GM12892 (cell line): ENCODE measurements at regions not wholly inside any gene's neighbourhood (a gene's known extent, or its start where the extent isn't known, plus 50 kb on each side); places are given as distances from the start of the nearest gene placed in this dataset.

Source experiments
- POLR2A ChIP-seq: IDR thresholded peaks from 2 replicates; pipeline ENCODE4 v1.6.1; 2011; ENCODE audit warnings: low read depth, low read length, control low read depth
- POLR2AphosphoS5 ChIP-seq: IDR thresholded peaks from 2 replicates; pipeline ENCODE4 v1.6.1; 2011; ENCODE audit warnings: low read depth, low read length, control low read depth
- TAF1 ChIP-seq: IDR thresholded peaks from 2 replicates; pipeline ENCODE4 v1.6.1; 2011; ENCODE audit warnings: low read depth, mild to moderate bottlenecking, control low read depth, low read length, borderline replicate concordance

DNA sequence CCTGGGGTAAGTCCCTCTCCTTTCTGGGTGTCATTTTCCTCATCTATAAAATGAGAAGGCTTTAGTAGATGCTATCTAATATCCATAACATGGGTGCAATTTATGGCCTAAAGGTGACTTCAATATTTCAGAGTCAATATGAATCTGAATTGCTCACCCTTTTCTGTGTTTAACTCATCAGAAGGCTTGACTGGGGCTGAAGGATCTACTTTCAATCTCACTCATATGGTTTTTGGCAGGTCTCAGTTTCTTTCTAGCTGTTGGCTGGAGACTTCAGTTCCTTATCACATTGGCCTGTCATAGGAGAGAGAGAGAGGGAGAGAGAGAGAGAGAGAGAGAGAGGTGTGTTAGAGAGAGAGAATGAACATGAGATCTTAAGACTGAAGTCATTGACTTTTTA, 343.7 kb upstream of the MEX3C start:
- no peak for TF ChIP-seq POLR2AphosphoS5
- no peak for TF ChIP-seq POLR2A
- no peak for TF ChIP-seq TAF1
